HUES48 (cell line): ENCODE measurements at regions not wholly inside any gene's neighbourhood (a gene's known extent, or its start where the extent isn't known, plus 50 kb on each side); places are given as distances from the start of the nearest gene placed in this dataset.

ENCODE experiments used
- H3K27ac ChIP-seq: one replicate; pipeline ENCODE4 v1.7.0; 2013; ENCODE audit warnings: low read depth, low read length, inconsistent platforms
- H3K27me3 ChIP-seq: 2 replicates; pipeline ENCODE4 v1.6.1; 2013; ENCODE audit warnings: mild to moderate bottlenecking, low read length; ENCODE audit not compliant: control insufficient read depth, insufficient read depth
- H3K36me3 ChIP-seq: 2 replicates; pipeline ENCODE4 v1.6.1; 2013; ENCODE audit warnings: low read length; ENCODE audit not compliant: control insufficient read depth, insufficient read depth
- H3K4me1 ChIP-seq: 2 replicates; pipeline ENCODE4 v1.6.1; 2013; ENCODE audit warnings: mild to moderate bottlenecking, low read length; ENCODE audit not compliant: control insufficient read depth, insufficient read depth
- H3K4me3 ChIP-seq: 2 replicates; pipeline ENCODE4 v1.5.1; 2013; ENCODE audit warnings: mild to moderate bottlenecking, low read depth, low read length
- H3K9ac ChIP-seq: 2 replicates; pipeline ENCODE4 v1.6.1; 2013; ENCODE audit warnings: mild to moderate bottlenecking, low read depth, low read length, moderate library complexity
- H3K9me3 ChIP-seq: 2 replicates; pipeline ENCODE4 v1.6.1; 2013; ENCODE audit warnings: low read length; ENCODE audit not compliant: control insufficient read depth, insufficient read depth

GRCh38 chr7:155956977-155957376 lies 144.7 kb upstream of the SHH start:
- H3K4me3 ChIP-seq, result no peak overlapping the region
- H3K4me1 ChIP-seq, result no peaks in the 10 kb centered on the region; the same call in 1 of the 2 replicates
- H3K27ac ChIP-seq, result no peak overlapping the region
- no peaks in the 10 kb centered on the region for H3K36me3 ChIP-seq
- no peaks in the 10 kb centered on the region for H3K9me3 ChIP-seq
- no peaks in the 10 kb centered on the region for H3K27me3 ChIP-seq
- H3K9ac ChIP-seq, result no peak overlapping the region

GRCh38 chr7:155955367-155955635 lies 143.0 kb upstream of the SHH start:
- H3K9me3 ChIP-seq, result no peaks in the 10 kb centered on the region
- H3K4me1 ChIP-seq, result no peaks in the 10 kb centered on the region; the same call in 1 of the 2 replicates
- H3K4me3 ChIP-seq, result no peak overlapping the region
- H3K27me3 ChIP-seq, result no peaks in the 10 kb centered on the region
- H3K36me3 ChIP-seq, result no peaks in the 10 kb centered on the region
- H3K9ac ChIP-seq, result no peak overlapping the region
- no peak overlapping the region for H3K27ac ChIP-seq

GRCh38 chr7:155954550-155955366 lies 142.5 kb upstream of the SHH start:
- H3K27ac ChIP-seq, result no peak overlapping the region

DNA sequence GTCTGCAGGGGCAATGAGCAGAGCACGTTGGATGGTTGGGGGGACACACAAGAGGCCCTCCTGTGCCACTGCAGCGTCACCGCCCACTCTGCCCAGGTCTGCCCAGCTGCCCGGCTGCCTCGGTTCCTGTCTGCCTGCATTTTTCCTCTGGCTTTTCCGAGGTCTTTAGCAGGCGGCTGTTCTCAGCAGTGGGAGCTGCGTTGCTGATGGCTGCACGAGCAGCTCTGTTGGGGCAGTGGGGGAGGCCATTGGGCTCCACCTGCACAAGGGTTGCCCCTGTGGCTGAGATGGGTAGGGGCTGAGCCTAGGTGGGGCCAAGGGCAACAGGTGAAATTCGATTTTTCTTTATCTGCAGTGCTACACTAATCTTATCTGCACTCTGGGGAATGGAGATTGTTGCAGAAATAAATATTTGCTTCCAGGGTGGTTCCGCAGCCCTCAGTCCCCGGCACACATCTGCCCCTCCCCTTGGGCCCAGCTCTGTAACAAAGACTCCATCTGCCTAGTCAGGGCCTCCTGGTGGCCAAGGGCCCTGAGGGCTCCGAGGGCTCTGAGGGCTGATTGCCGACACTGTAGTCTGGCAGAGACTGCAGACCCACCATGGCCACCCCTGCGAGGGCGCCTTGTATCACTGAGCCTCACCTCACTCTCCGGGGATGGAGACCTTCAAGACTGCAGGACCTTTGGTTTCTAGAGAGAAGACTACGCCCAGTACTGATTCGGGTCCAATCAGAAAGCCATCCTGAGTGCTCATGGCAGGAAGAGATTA lies 141.7 kb upstream of the SHH start:
- no peaks in the 10 kb centered on the region for H3K4me1 ChIP-seq
- no peaks in the 10 kb centered on the region for H3K9me3 ChIP-seq
- no peaks in the 10 kb centered on the region for H3K36me3 ChIP-seq
- no peak overlapping the region for H3K4me3 ChIP-seq
- H3K27ac ChIP-seq, result no peak overlapping the region
- H3K27me3 ChIP-seq, result no peaks in the 10 kb centered on the region
- H3K9ac ChIP-seq, result no peak overlapping the region

More at GRCh38 chr7:155954550-155955366, 142.5 kb upstream of the SHH start:
- H3K36me3 ChIP-seq, result no peaks in the 10 kb centered on the region
- H3K9ac ChIP-seq, result no peak overlapping the region
- no peak overlapping the region for H3K4me3 ChIP-seq
- no peaks in the 10 kb centered on the region for H3K27me3 ChIP-seq
- H3K4me1 ChIP-seq, result no peaks in the 10 kb centered on the region; the same call in 1 of the 2 replicates
- H3K9me3 ChIP-seq, result no peaks in the 10 kb centered on the region

GRCh38 chr7:155953501-155953778 lies 141.2 kb upstream of the SHH start:
- H3K4me3 ChIP-seq, result no peak overlapping the region
- H3K4me1 ChIP-seq, result no peaks in the 10 kb centered on the region
- no peaks in the 10 kb centered on the region for H3K36me3 ChIP-seq
- H3K27ac ChIP-seq, result no peak overlapping the region
- H3K27me3 ChIP-seq, result no peaks in the 10 kb centered on the region
- no peak overlapping the region for H3K9ac ChIP-seq
- no peaks in the 10 kb centered on the region for H3K9me3 ChIP-seq

GRCh38 chr7:155951554-155952158 lies 139.4 kb upstream of the SHH start:
- no peaks in the 10 kb centered on the region for H3K36me3 ChIP-seq
- H3K4me1 ChIP-seq, result no peaks in the 10 kb centered on the region
- no peaks in the 10 kb centered on the region for H3K27me3 ChIP-seq
- no peak overlapping the region for H3K27ac ChIP-seq
- no peak overlapping the region for H3K9ac ChIP-seq
- H3K4me3 ChIP-seq, result no peak overlapping the region
- H3K9me3 ChIP-seq, result no peaks in the 10 kb centered on the region

- H3K4me3 ChIP-seq, result no peak overlapping the region
- no peaks in the 10 kb centered on the region for H3K9me3 ChIP-seq
- H3K27me3 ChIP-seq, result no peaks in the 10 kb centered on the region
- no peaks in the 10 kb centered on the region for H3K4me1 ChIP-seq
- no peak overlapping the region for H3K9ac ChIP-seq
- no peak overlapping the region for H3K27ac ChIP-seq
- H3K36me3 ChIP-seq, result no peaks in the 10 kb centered on the region
These were observed 138.8 kb upstream of the SHH start for GRCh38 chr7:155950898-155951553.

DNA sequence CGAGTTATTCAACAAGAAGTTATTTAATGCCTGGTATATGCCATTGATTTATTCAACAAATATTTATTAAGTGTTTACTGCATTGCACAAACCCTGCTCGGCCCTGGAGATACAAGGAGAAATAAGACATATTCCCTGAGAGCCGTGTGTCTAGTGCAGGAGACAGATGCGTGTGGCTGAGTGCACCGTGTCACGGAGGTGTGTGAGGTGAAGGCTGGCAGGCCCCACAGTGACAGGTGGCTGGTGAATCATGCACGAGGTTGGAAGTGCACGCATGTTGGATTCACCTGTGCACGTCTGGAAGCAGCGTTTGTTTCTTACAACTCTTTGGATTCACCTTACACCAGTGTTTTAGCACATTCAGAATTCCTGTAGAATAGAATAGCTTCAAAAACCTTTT lies 136.6 kb upstream of the SHH start:
- H3K9me3 ChIP-seq, result no peaks in the 10 kb centered on the region
- no peak overlapping the region for H3K9ac ChIP-seq
- H3K36me3 ChIP-seq, result no peaks in the 10 kb centered on the region
- no peak overlapping the region for H3K4me3 ChIP-seq
- H3K4me1 ChIP-seq, result no peaks in the 10 kb centered on the region
- H3K27ac ChIP-seq, result no peak overlapping the region
- H3K27me3 ChIP-seq, result no peaks in the 10 kb centered on the region

GRCh38 chr7:155948423-155948822 lies 136.2 kb upstream of the SHH start:
- Histone ChIP-seq H3K9me3 (no peaks in the 10 kb centered on the region), H3K4me3 (no peak overlapping the region), H3K9ac (no peak overlapping the region), H3K4me1 (no peaks in the 10 kb centered on the region), H3K27me3 (no peaks in the 10 kb centered on the region), H3K36me3 (no peaks in the 10 kb centered on the region), H3K27ac (no peak overlapping the region)

- H3K27ac ChIP-seq, result no peak overlapping the region
- H3K4me1 ChIP-seq, result no peaks in the 10 kb centered on the region
- H3K36me3 ChIP-seq, result no peaks in the 10 kb centered on the region
- no peaks in the 10 kb centered on the region for H3K9me3 ChIP-seq
- no peak overlapping the region for H3K4me3 ChIP-seq
- H3K27me3 ChIP-seq, result no peaks in the 10 kb centered on the region
- H3K9ac ChIP-seq, result no peak overlapping the region
These were observed 134.8 kb upstream of the SHH start for GRCh38 chr7:155947051-155947450.
